Panc1 (cell line): ENCODE measurements at regions not wholly inside any gene's neighbourhood (a gene's known extent, or its start where the extent isn't known, plus 50 kb on each side); places are given as distances from the start of the nearest gene placed in this dataset.

Source experiments
- ATAC-seq: fragments of 200-7000 bp; cut with Tn5 transposase; 2 replicates; pipeline ENCODE4 v1.9.1; 2020; ENCODE audit warnings: mild to moderate bottlenecking, moderate library complexity
- BruUV-seq: library from RNA; stranded (reverse); fragments of 400-500 nt; replicated peaks from 2 replicates; lab custom pipeline; 2021; lab: Mats Ljungman, UMichigan
- CTCF ChIA-PET: fragments of 300-600 bp; sonication (Branson Sonifier 250); formaldehyde crosslinking; loops from one replicate; lab custom pipeline; 2022; ENCODE audit warnings: antibody characterized with exemption; lab: Charles Lee
- POLR2A ChIA-PET: fragments of 300-600 bp; sonication (Branson Sonifier 250); formaldehyde crosslinking; loops from one replicate; lab custom pipeline; 2022; ENCODE audit warnings: antibody characterized with exemption; lab: Charles Lee
- DNase-seq: peaks from one replicate; pipeline ENCODE4 v3.0.0-alpha.2; 2010; ENCODE audit warnings: low read depth, low spot score
- H3K27ac ChIP-seq: 2 replicates; pipeline ENCODE4 v1.5.1; 2011; ENCODE audit warnings: mild to moderate bottlenecking, low read length, inconsistent platforms
- H3K27me3 ChIP-seq: fragments of 200-500 bp; sonication (Bioruptor generic); 2 replicates; pipeline ENCODE4 v1.6.0; 2014; ENCODE audit warnings: low read length, inconsistent platforms; ENCODE audit not compliant: control insufficient read depth, insufficient read depth
- H3K36me3 ChIP-seq: fragments of 200-500 bp; sonication (Bioruptor generic); 2 replicates; pipeline ENCODE4 v1.5.1; 2014; ENCODE audit warnings: inconsistent platforms, mild to moderate bottlenecking, low read length, moderate library complexity; ENCODE audit not compliant: control insufficient read depth, insufficient read depth
- H3K4me1 ChIP-seq: 2 replicates; pipeline ENCODE4 v1.5.1; 2011; ENCODE audit warnings: inconsistent platforms, mild to moderate bottlenecking, low read length, moderate library complexity; ENCODE audit not compliant: control insufficient read depth, insufficient read depth
- H3K4me3 ChIP-seq, 2 experiments: 2 replicates each; pipeline ENCODE4 v1.5.1; 2011 to 2012; ENCODE audit warnings: low read depth in 2 of 2, low read length in 2 of 2, mild to moderate bottlenecking in 2 of 2, inconsistent platforms in 1 of 2, moderate library complexity in 1 of 2
- H3K9me3 ChIP-seq: fragments of 200-500 bp; sonication (Bioruptor generic); 2 replicates; pipeline ENCODE4 v1.5.1; 2014; ENCODE audit warnings: low read depth, mild to moderate bottlenecking, inconsistent platforms, low read length, moderate library complexity; ENCODE audit not compliant: control insufficient read depth, insufficient read depth
- POLR2AphosphoS5 ChIP-seq: IDR thresholded peaks from 2 replicates; pipeline ENCODE4 v1.6.1; 2012; ENCODE audit warnings: mild to moderate bottlenecking, low read depth, low read length, moderate library complexity
- SIN3A ChIP-seq: IDR thresholded peaks from 2 replicates; pipeline ENCODE4 v1.6.1; 2012; ENCODE audit warnings: low read depth, mild to moderate bottlenecking, low read length, moderate library complexity, borderline replicate concordance; ENCODE audit not compliant: insufficient read depth
- TCF7L2 ChIP-seq: IDR thresholded peaks from 2 replicates; pipeline ENCODE4 v1.6.1; 2011; ENCODE audit warnings: mild to moderate bottlenecking, low read depth, low read length, inconsistent platforms
- in situ Hi-C: cut with HindIII; loops from 2 replicates; pipeline ENCODE4 v1.10.0; 2016; ENCODE audit warnings: low sequenced_read_pairs, low pct_unique_long_range_greater_than_20kb
- intact Hi-C: fragments of 100-400 bp; cut with micrococcal nuclease; formaldehyde crosslinking; loops from one replicate; pipeline ENCODE4 v1.10.0; 2022; ENCODE audit not compliant: unreplicated experiment
- TF ChIP-seq, protein P1 (sequence below), 2 experiments: IDR thresholded peaks; 2 replicates each; pipeline ENCODE4 v1.6.1; 2011 to 2012; ENCODE audit warnings: low read depth in 2 of 2, control low read depth in 1 of 2, low read length in 1 of 2, mild to moderate bottlenecking in 1 of 2, moderate library complexity in 1 of 2; ENCODE audit not compliant: insufficient read depth in 1 of 2
- TF ChIP-seq, protein P2 (sequence below): fragments of 450-650 bp; IDR thresholded peaks from 2 replicates; pipeline ENCODE4 v1.5.1; 2017; ENCODE audit warnings: mild to moderate bottlenecking

DNA sequence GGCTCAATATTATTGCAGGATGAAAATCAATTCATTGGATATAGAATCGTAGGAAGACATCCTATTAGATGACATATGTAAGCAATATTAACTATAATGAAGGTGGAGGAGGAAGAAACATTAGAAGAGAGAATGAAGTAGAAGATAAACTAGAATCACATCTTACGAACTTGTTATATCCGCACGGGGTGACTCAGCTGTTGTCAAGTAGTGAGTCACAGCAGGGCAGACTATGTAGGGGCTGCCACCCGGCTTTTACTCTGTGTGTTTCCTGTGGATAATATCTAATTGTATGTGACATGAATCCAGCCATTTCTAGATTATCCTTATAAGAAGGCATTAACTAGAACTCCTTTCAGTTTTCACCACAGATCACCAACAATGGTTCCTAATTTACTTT, 520.2 kb downstream of the DOK5 start:
- Histone ChIP-seq H3K4me1 (no peaks in the 10 kb centered on the region), H3K36me3 (no peaks in the 10 kb centered on the region), H3K4me3 (no peak overlapping the region), H3K27me3 (no peaks in the 10 kb centered on the region), H3K9me3 (no peaks in the 10 kb centered on the region), H3K27ac (no peak overlapping the region)
- in situ Hi-C loops (no loop called here), intact Hi-C loops (no loop called here)
- no peak for ATAC-seq
- BruUV-seq = no TSS peak
- POLR2A ChIA-PET = no interaction called here
- DNase-seq = no peak
- TF ChIP-seq, protein P1, sequence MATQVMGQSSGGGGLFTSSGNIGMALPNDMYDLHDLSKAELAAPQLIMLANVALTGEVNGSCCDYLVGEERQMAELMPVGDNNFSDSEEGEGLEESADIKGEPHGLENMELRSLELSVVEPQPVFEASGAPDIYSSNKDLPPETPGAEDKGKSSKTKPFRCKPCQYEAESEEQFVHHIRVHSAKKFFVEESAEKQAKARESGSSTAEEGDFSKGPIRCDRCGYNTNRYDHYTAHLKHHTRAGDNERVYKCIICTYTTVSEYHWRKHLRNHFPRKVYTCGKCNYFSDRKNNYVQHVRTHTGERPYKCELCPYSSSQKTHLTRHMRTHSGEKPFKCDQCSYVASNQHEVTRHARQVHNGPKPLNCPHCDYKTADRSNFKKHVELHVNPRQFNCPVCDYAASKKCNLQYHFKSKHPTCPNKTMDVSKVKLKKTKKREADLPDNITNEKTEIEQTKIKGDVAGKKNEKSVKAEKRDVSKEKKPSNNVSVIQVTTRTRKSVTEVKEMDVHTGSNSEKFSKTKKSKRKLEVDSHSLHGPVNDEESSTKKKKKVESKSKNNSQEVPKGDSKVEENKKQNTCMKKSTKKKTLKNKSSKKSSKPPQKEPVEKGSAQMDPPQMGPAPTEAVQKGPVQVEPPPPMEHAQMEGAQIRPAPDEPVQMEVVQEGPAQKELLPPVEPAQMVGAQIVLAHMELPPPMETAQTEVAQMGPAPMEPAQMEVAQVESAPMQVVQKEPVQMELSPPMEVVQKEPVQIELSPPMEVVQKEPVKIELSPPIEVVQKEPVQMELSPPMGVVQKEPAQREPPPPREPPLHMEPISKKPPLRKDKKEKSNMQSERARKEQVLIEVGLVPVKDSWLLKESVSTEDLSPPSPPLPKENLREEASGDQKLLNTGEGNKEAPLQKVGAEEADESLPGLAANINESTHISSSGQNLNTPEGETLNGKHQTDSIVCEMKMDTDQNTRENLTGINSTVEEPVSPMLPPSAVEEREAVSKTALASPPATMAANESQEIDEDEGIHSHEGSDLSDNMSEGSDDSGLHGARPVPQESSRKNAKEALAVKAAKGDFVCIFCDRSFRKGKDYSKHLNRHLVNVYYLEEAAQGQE (IDR thresholded peaks at IDR 0.05; ENCODE audit: insufficient read depth in 1 of 2, low read depth in 2 of 2, low read length in 1 of 2) = no peak
- TF ChIP-seq SIN3A (no peak), TCF7L2 (no peak), POLR2AphosphoS5 (no peak)
- TF ChIP-seq, protein P2, sequence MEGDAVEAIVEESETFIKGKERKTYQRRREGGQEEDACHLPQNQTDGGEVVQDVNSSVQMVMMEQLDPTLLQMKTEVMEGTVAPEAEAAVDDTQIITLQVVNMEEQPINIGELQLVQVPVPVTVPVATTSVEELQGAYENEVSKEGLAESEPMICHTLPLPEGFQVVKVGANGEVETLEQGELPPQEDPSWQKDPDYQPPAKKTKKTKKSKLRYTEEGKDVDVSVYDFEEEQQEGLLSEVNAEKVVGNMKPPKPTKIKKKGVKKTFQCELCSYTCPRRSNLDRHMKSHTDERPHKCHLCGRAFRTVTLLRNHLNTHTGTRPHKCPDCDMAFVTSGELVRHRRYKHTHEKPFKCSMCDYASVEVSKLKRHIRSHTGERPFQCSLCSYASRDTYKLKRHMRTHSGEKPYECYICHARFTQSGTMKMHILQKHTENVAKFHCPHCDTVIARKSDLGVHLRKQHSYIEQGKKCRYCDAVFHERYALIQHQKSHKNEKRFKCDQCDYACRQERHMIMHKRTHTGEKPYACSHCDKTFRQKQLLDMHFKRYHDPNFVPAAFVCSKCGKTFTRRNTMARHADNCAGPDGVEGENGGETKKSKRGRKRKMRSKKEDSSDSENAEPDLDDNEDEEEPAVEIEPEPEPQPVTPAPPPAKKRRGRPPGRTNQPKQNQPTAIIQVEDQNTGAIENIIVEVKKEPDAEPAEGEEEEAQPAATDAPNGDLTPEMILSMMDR = no peak
- CTCF ChIA-PET = no interaction called here

DNA sequence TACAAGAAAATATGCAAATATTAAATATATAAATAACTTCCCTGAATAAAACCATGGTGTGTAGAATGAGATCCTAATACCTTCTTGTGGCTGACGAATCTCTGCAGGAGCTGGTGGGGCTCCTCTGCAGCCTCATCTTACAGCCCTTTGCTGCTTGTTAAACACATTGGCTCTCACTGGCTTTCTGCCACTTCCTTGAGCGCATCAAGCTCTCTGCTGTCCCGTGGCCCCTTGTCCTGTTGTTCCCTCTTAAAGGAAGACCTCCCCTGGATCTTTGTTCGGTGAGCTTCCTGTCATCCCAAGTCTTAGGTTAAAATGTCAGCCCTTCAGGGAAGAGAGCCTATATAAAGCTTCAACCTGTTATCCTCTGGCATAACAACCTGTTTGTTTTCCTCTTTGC, 519.6 kb downstream of the DOK5 start:
- Histone ChIP-seq H3K4me3 (no peak overlapping the region), H3K36me3 (no peaks in the 10 kb centered on the region), H3K9me3 (no peaks in the 10 kb centered on the region), H3K27ac (no peak overlapping the region), H3K4me1 (no peaks in the 10 kb centered on the region), H3K27me3 (no peaks in the 10 kb centered on the region)
- ATAC-seq = no peak
- TF ChIP-seq, protein P2 = no peak
- TF ChIP-seq POLR2AphosphoS5 = no peak
- TF ChIP-seq SIN3A = no peak
- TF ChIP-seq, protein P1 (IDR thresholded peaks at IDR 0.05; ENCODE audit: insufficient read depth in 1 of 2, low read depth in 2 of 2, low read length in 1 of 2) = no peak
- TF ChIP-seq TCF7L2 = no peak
- intact Hi-C loops = no loop called here
- DNase-seq = no peak
- in situ Hi-C loops = no loop called here
- no TSS peak for BruUV-seq
- ChIA-PET CTCF (no interaction called here), POLR2A (no interaction called here)
